GM12878 (cell line): ENCODE measurements at regions not wholly inside any gene's neighbourhood (a gene's known extent, or its start where the extent isn't known, plus 50 kb on each side); places are given as distances from the start of the nearest gene placed in this dataset.

Experiments used
- ATAC-seq: fragments of 200-7000 bp; cut with Tn5 transposase; 3 replicates; pipeline ENCODE4 v1.9.1; 2020; ENCODE audit warnings: mild to moderate bottlenecking, moderate library complexity
- BruUV-seq: library from RNA; stranded (reverse); fragments of 400-500 nt; replicated peaks from 2 replicates; lab custom pipeline; 2021; lab: Mats Ljungman, UMichigan
- CTCF ChIA-PET: fragments of 300-600 bp; sonication (Branson Sonifier 250); formaldehyde crosslinking; extraction: SDS; loops from one replicate; lab custom pipeline; 2021; ENCODE audit warnings: inconsistent platforms; lab: Yijun Ruan, JAX
- POLR2A ChIA-PET: fragments of 350-600 bp; formaldehyde crosslinking; extraction: SDS; loops from one replicate; lab custom pipeline; 2021; ENCODE audit warnings: inconsistent platforms; lab: Charles Lee
- RAD21 ChIA-PET: fragments of 300-600 bp; sonication (Branson Sonifier 250); formaldehyde crosslinking; loops from one replicate; lab custom pipeline; 2023; ENCODE audit warnings: antibody characterized with exemption; ENCODE audit not compliant: unreplicated experiment; lab: Charles Lee
- SMC1A ChIA-PET: fragments of 300-600 bp; sonication (Branson Sonifier 250); formaldehyde crosslinking; loops from one replicate; lab custom pipeline; 2023; ENCODE audit not compliant: unreplicated experiment, uncharacterized antibody; lab: Charles Lee
- DNase-seq: peaks from one replicate; pipeline ENCODE4 v3.0.0-alpha.2; 2011; ENCODE audit warnings: low read depth, low spot score
- FAIRE-seq: peaks from 3 replicates; lab custom pipeline; 2011; peaks lifted over from hg19 to GRCh38; lab: Jason Lieb, UNC
- H2AFZ ChIP-seq: 2 replicates; pipeline ENCODE4 v1.6.0; 2011; ENCODE audit warnings: low read depth, low read length, control low read depth; ENCODE audit not compliant: control insufficient read depth
- H3K27ac ChIP-seq: 2 replicates; pipeline ENCODE4 v1.5.1; 2011; ENCODE audit warnings: control low read depth; ENCODE audit not compliant: control insufficient read depth, insufficient read depth
- H3K27me3 ChIP-seq, 2 experiments: replicated peaks in 1 of 2; 2 replicates each; pipeline versions ENCODE4 v1.6.0 to v1.6.1; 2011; ENCODE audit warnings: low read length in 1 of 2; ENCODE audit not compliant: control insufficient read depth in 2 of 2, insufficient read depth in 2 of 2
- H3K36me3 ChIP-seq, 2 experiments: 2 replicates each; pipeline ENCODE4 v1.5.1; 2011; ENCODE audit warnings: low read length in 1 of 2; ENCODE audit not compliant: control insufficient read depth in 2 of 2, insufficient read depth in 2 of 2
- H3K4me1 ChIP-seq: 2 replicates; pipeline ENCODE4 v1.6.1; 2011; ENCODE audit warnings: mild to moderate bottlenecking, low read length, moderate library complexity, mixed read lengths; ENCODE audit not compliant: control insufficient read depth, insufficient read depth
- H3K4me2 ChIP-seq: 2 replicates; pipeline ENCODE4 v1.6.0; 2011; ENCODE audit warnings: control low read depth; ENCODE audit not compliant: control insufficient read depth, insufficient read depth
- H3K4me3 ChIP-seq: fragments of 200-600 bp; sonication (generic); 2 replicates; pipeline ENCODE4 v1.5.1; 2016
- H3K79me2 ChIP-seq: 2 replicates; pipeline ENCODE4 v1.6.0; 2011; ENCODE audit warnings: low read length; ENCODE audit not compliant: control insufficient read depth, insufficient read depth
- H3K9ac ChIP-seq: 2 replicates; pipeline ENCODE4 v1.8.0; 2011; ENCODE audit warnings: low read length, control low read depth, mixed read lengths; ENCODE audit not compliant: control insufficient read depth, insufficient read depth
- H3K9me3 ChIP-seq: replicated peaks from 3 replicates; pipeline ENCODE4 v1.5.1; 2011; ENCODE audit warnings: mild to moderate bottlenecking, low read length; ENCODE audit not compliant: control insufficient read depth, insufficient read depth
- H4K20me1 ChIP-seq: 2 replicates; pipeline ENCODE4 v1.6.0; 2011; ENCODE audit not compliant: control insufficient read depth, insufficient read depth
- CUX1 ChIP-seq: IDR thresholded peaks from 2 replicates; pipeline ENCODE4 v1.6.1; 2012; ENCODE audit warnings: improper control_type of control experiment, low read depth, low read length; ENCODE audit not compliant: insufficient replicate concordance
- MYC ChIP-seq: IDR thresholded peaks from 2 replicates; pipeline ENCODE4 v1.6.1; 2011; ENCODE audit warnings: mild to moderate bottlenecking, low read length, moderate library complexity, inconsistent platforms; ENCODE audit not compliant: insufficient read depth, insufficient replicate concordance, insufficient read length, severe bottlenecking
- PBX3 ChIP-seq: IDR thresholded peaks from 2 replicates; pipeline ENCODE4 v1.6.1; 2011; ENCODE audit warnings: mild to moderate bottlenecking, low read depth, low read length, moderate library complexity; ENCODE audit not compliant: insufficient replicate concordance
- SMC3 ChIP-seq: IDR thresholded peaks from 2 replicates; pipeline ENCODE4 v1.6.1; 2011; ENCODE audit warnings: low read length, improper control_type of control experiment, borderline replicate concordance
- WGBS: methylation state at CpG from one replicate; pipeline ENCODE4 v1.1.6; 2016; ENCODE audit warnings: low lambda C conversion rate; ENCODE audit not compliant: insufficient replicate concordance, insufficient coverage; ENCODE audit errors: missing lambda C conversion rate; 5-methylcytosine and 5-hydroxymethylcytosine counted together
- in situ Hi-C: fragments of 300-500 bp; cut with MboI; formaldehyde crosslinking; loops from 9 replicates; pipeline ENCODE4 v1.14.3; 2018; ENCODE audit warnings: mixed read lengths
- intact Hi-C: fragments of 100-400 bp; cut with micrococcal nuclease; formaldehyde crosslinking; loops from one replicate; pipeline ENCODE4 v1.14.2; 2022; ENCODE audit not compliant: unreplicated experiment

GRCh38 chr7:152998420-152998819 lies 238.9 kb downstream of the ACTR3B start:
- ATAC-seq (no peak), DNase-seq (no peak), FAIRE-seq (no peak)
- POLR2A ChIA-PET, result no interaction called here
- SMC1A ChIA-PET, result no interaction called here
- RAD21 ChIA-PET, result no interaction called here
- no peaks in the 10 kb centered on the region for H3K79me2 ChIP-seq
- WGBS, result 73% methylated on average over 4 of the region's 4 CpGs
- H3K4me3 ChIP-seq, result no peak overlapping the region
- H3K27ac ChIP-seq, result no peak overlapping the region
- H3K4me2 ChIP-seq, result no peak overlapping the region
- no peak for TF ChIP-seq SMC3
- intact Hi-C loops (no loop called here), in situ Hi-C loops (no loop called here)
- no peaks in the 10 kb centered on the region; the same call in 2 of the 3 replicates for H3K9me3 ChIP-seq
- H2AFZ ChIP-seq, result no peak overlapping the region
- no peaks in the 10 kb centered on the region for H3K4me1 ChIP-seq
- no peaks in the 10 kb centered on the region; the same call in 1 of the 2 replicates for H4K20me1 ChIP-seq
- no peaks in the 10 kb centered on the region for H3K27me3 ChIP-seq
- CTCF ChIA-PET, result no interaction called here
- no peaks in the 10 kb centered on the region for H3K36me3 ChIP-seq
- no peak overlapping the region for H3K9ac ChIP-seq
- BruUV-seq, result no TSS peak

- Histone ChIP-seq H3K9me3 (no peaks in the 10 kb centered on the region; the same call in 2 of the 3 replicates), H2AFZ (no peak overlapping the region), H3K36me3 (no peaks in the 10 kb centered on the region), H4K20me1 (no peaks in the 10 kb centered on the region; the same call in 1 of the 2 replicates), H3K27me3 (no peaks in the 10 kb centered on the region), H3K27ac (no peak overlapping the region), H3K79me2 (no peaks in the 10 kb centered on the region), H3K4me1 (no peaks in the 10 kb centered on the region), H3K4me2 (no peak overlapping the region), H3K9ac (no peak overlapping the region), H3K4me3 (no peak overlapping the region)
- ChIA-PET POLR2A (no interaction called here), RAD21 (no interaction called here), SMC1A (no interaction called here), CTCF (no interaction called here)
- intact Hi-C loops (no loop called here), in situ Hi-C loops (no loop called here)
- TF ChIP-seq MYC (no peak), PBX3 (no peak), CUX1 (no peak)
- no peak for DNase-seq
- WGBS, result 100% methylated on average over 1 of the region's 1 CpG
- no peak for FAIRE-seq
- no TSS peak for BruUV-seq
- no peak for ATAC-seq
These were observed 242.6 kb downstream of the ACTR3B start for GRCh38 chr7:153002115-153002514.
